Trophoblast cell (in vitro differentiated cells and primary cell): ENCODE measurements at regions not wholly inside any gene's neighbourhood (a gene's known extent, or its start where the extent isn't known, plus 50 kb on each side); places are given as distances from the start of the nearest gene placed in this dataset.

Source experiments
- DNase-seq, 2 donors: peaks; one replicate each; pipeline ENCODE4 v3.0.0-alpha.2; 2016
- H2AFZ ChIP-seq: 2 replicates; pipeline ENCODE4 v1.6.1; 2013; ENCODE audit warnings: low read length, moderate library complexity, mild to moderate bottlenecking; ENCODE audit not compliant: insufficient read depth, poor library complexity
- H2AK5ac ChIP-seq: 2 replicates; pipeline ENCODE4 v1.6.1; 2013; ENCODE audit warnings: mild to moderate bottlenecking, low read length
- H2BK120ac ChIP-seq: 2 replicates; pipeline ENCODE4 v1.6.1; 2013; ENCODE audit warnings: low read length, mild to moderate bottlenecking, moderate library complexity; ENCODE audit not compliant: insufficient read depth, poor library complexity
- H2BK12ac ChIP-seq: 2 replicates; pipeline ENCODE4 v1.6.1; 2013; ENCODE audit warnings: mild to moderate bottlenecking, low read length, moderate library complexity
- H2BK5ac ChIP-seq: 2 replicates; pipeline ENCODE4 v1.6.1; 2013; ENCODE audit warnings: low read length, low read depth, moderate library complexity, mild to moderate bottlenecking; ENCODE audit not compliant: poor library complexity
- H3K14ac ChIP-seq: 2 replicates; pipeline ENCODE4 v1.6.1; 2013; ENCODE audit warnings: mild to moderate bottlenecking, low read length
- H3K18ac ChIP-seq: 2 replicates; pipeline ENCODE4 v1.6.1; 2013; ENCODE audit warnings: mild to moderate bottlenecking, low read length
- H3K23ac ChIP-seq: 2 replicates; pipeline ENCODE4 v1.6.1; 2013; ENCODE audit warnings: low read length
- H3K27ac ChIP-seq: 2 replicates; pipeline ENCODE4 v1.5.1; 2013; ENCODE audit warnings: low read depth, mild to moderate bottlenecking, inconsistent platforms, low read length, moderate library complexity
- H3K27me3 ChIP-seq: 2 replicates; pipeline ENCODE4 v1.6.1; 2013; ENCODE audit warnings: inconsistent platforms, mild to moderate bottlenecking, low read length, moderate library complexity; ENCODE audit not compliant: insufficient read depth
- H3K36me3 ChIP-seq, 2 experiments: 1 replicate in 1 of 2; 2 replicates in 1 of 2; pipeline ENCODE4 v1.6.1; 2013; ENCODE audit warnings: low read length in 2 of 2, mild to moderate bottlenecking in 2 of 2, moderate library complexity in 1 of 2; ENCODE audit not compliant: insufficient read depth in 2 of 2, control insufficient read depth in 1 of 2
- H3K4ac ChIP-seq: 2 replicates; pipeline ENCODE4 v1.6.1; 2013; ENCODE audit warnings: low read depth, mild to moderate bottlenecking, low read length, moderate library complexity
- H3K4me1 ChIP-seq, 2 experiments: 1 replicate in 1 of 2; 2 replicates in 1 of 2; pipeline ENCODE4 v1.6.1; 2013; ENCODE audit warnings: low read length in 2 of 2, mild to moderate bottlenecking in 2 of 2, moderate library complexity in 1 of 2; ENCODE audit not compliant: insufficient read depth in 2 of 2, control insufficient read depth in 1 of 2
- H3K4me2 ChIP-seq: 2 replicates; pipeline ENCODE4 v1.6.1; 2013; ENCODE audit warnings: inconsistent platforms, mild to moderate bottlenecking, low read length, moderate library complexity
- H3K4me3 ChIP-seq: 2 replicates; pipeline ENCODE4 v1.5.1; 2013; ENCODE audit warnings: mild to moderate bottlenecking, low read depth, low read length, inconsistent platforms
- H3K79me1 ChIP-seq: one replicate; pipeline ENCODE4 v1.6.1; 2013; ENCODE audit warnings: low read length
- H3K79me2 ChIP-seq: 2 replicates; pipeline ENCODE4 v1.6.1; 2013; ENCODE audit warnings: low read length, mild to moderate bottlenecking; ENCODE audit not compliant: control insufficient read depth, insufficient read depth, poor library complexity
- H3K9ac ChIP-seq: 2 replicates; pipeline ENCODE4 v1.6.1; 2013; ENCODE audit warnings: mild to moderate bottlenecking, low read length
- H3K9me3 ChIP-seq: 2 replicates; pipeline ENCODE4 v1.6.1; 2013; ENCODE audit warnings: low read depth, mild to moderate bottlenecking, control low read depth, inconsistent platforms, low read length; ENCODE audit not compliant: insufficient read depth
- H4K12ac ChIP-seq: 2 replicates; pipeline ENCODE4 v1.6.1; 2013; ENCODE audit warnings: low read depth, mild to moderate bottlenecking, low read length, moderate library complexity
- H4K8ac ChIP-seq: 2 replicates; pipeline ENCODE4 v1.6.1; 2013; ENCODE audit warnings: low read depth, mild to moderate bottlenecking, low read length, moderate library complexity
- H4K91ac ChIP-seq: one replicate; pipeline ENCODE4 v1.6.1; 2013; ENCODE audit warnings: low read depth, mild to moderate bottlenecking, low read length, moderate library complexity
- WGBS: extraction: QIAGEN DNeasy Blood & Tissue Kit; methylation state at CpG from one replicate; pipeline ENCODE4 v1.1.7; 2013; ENCODE audit warnings: missing lambda C conversion rate; ENCODE audit not compliant: insufficient read length, insufficient coverage; ENCODE audit errors: extremely low coverage; 5-methylcytosine and 5-hydroxymethylcytosine counted together

DNA sequence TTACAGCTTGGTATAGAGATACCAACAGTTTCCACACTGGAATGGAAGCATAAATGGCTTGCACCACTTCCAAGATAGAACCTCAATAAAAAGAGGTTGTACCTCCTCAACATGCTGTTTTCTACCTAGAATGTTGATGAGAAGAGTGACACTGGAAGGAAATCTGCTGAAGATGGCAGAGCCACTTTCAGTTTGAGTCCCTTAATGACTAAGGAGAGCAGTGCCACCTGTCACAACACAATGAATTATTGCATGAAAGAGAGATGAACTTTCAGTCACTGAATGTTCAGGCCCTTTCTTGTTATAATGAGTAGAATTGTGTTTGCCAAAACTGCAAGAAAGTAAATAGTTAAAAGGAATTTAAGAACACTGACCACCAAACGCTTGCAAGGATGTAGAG, 958.5 kb downstream of the DTWD2 start:
- no peak overlapping the region for H2BK120ac ChIP-seq
- H3K18ac ChIP-seq: no peak overlapping the region
- no peak overlapping the region for H2AK5ac ChIP-seq
- H4K91ac ChIP-seq: no peak overlapping the region
- H3K27ac ChIP-seq: no peak overlapping the region
- no peaks in the 10 kb centered on the region for H3K27me3 ChIP-seq
- H3K23ac ChIP-seq: no peak overlapping the region
- DNase-seq: no peak
- H2BK5ac ChIP-seq: no peak overlapping the region
- H2AFZ ChIP-seq: no peak overlapping the region
- no peak overlapping the region for H3K9ac ChIP-seq
- no peaks in the 10 kb centered on the region for H3K4me1 ChIP-seq
- no peaks in the 10 kb centered on the region for H3K36me3 ChIP-seq
- H3K79me2 ChIP-seq: no peaks in the 10 kb centered on the region
- H3K4me3 ChIP-seq: no peak overlapping the region
- H3K4ac ChIP-seq: no peak overlapping the region
- peaks cover 4% of the 10 kb centered on the region for H3K9me3 ChIP-seq
- H2BK12ac ChIP-seq: no peak overlapping the region
- WGBS: no CpG with 5 or more reads among the region's 1 CpG
- no peak overlapping the region for H4K12ac ChIP-seq
- no peak overlapping the region for H4K8ac ChIP-seq
- no peak overlapping the region for H3K14ac ChIP-seq
- H3K4me2 ChIP-seq: no peak overlapping the region
- H3K79me1 ChIP-seq: no peaks in the 10 kb centered on the region

DNA sequence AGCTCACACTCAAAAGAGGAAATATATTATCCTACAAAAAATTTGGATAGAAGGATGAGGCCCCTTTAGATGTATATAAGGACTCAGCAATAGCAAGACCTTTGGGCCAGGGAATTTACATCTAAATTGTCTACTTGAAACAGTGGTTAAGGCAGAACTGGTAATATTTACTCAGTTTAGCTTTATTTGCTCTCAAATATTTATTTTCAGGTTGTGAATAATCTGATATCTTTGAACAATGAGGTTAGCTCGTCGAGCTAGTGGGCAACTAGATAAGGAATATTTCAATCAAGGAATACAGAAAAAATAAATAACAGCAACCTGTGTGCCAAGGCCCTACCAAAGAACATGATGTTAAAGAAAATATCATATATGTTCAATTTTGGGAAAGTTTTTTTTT, 966.3 kb downstream of the DTWD2 start:
- H4K12ac ChIP-seq: no peak overlapping the region
- no peaks in the 10 kb centered on the region for H3K27me3 ChIP-seq
- H3K4ac ChIP-seq: no peak overlapping the region
- no peaks in the 10 kb centered on the region for H3K36me3 ChIP-seq
- H3K23ac ChIP-seq: no peak overlapping the region
- no peak overlapping the region for H2BK120ac ChIP-seq
- no peaks in the 10 kb centered on the region for H3K79me2 ChIP-seq
- no peak overlapping the region for H2AK5ac ChIP-seq
- no peaks in the 10 kb centered on the region for H3K79me1 ChIP-seq
- no peak overlapping the region for H3K27ac ChIP-seq
- H3K4me3 ChIP-seq: no peak overlapping the region
- H2BK5ac ChIP-seq: no peak overlapping the region
- H3K4me1 ChIP-seq: no peaks in the 10 kb centered on the region
- no peak overlapping the region for H3K18ac ChIP-seq
- H3K4me2 ChIP-seq: no peak overlapping the region
- H2AFZ ChIP-seq: no peak overlapping the region
- no CpG with 5 or more reads among the region's 2 CpGs for WGBS
- no peak for DNase-seq
- no peaks in the 10 kb centered on the region for H3K9me3 ChIP-seq
- H2BK12ac ChIP-seq: no peak overlapping the region
- no peak overlapping the region for H3K14ac ChIP-seq
- no peak overlapping the region for H4K8ac ChIP-seq
- no peak overlapping the region for H4K91ac ChIP-seq
- no peak overlapping the region for H3K9ac ChIP-seq

- Histone ChIP-seq H3K9me3 (no peaks in the 10 kb centered on the region), H4K91ac (no peak overlapping the region), H3K79me2 (no peaks in the 10 kb centered on the region), H2BK120ac (no peak overlapping the region), H3K9ac (no peak overlapping the region), H2AK5ac (no peak overlapping the region), H3K23ac (no peak overlapping the region), H3K4me3 (no peak overlapping the region), H2BK12ac (no peak overlapping the region), H3K36me3 (no peaks in the 10 kb centered on the region), H3K18ac (no peak overlapping the region), H2AFZ (no peak overlapping the region), H3K27ac (no peak overlapping the region), H3K4me2 (no peak overlapping the region), H2BK5ac (no peak overlapping the region), H3K4me1 (no peaks in the 10 kb centered on the region), H3K4ac (no peak overlapping the region), H4K8ac (no peak overlapping the region), H3K27me3 (no peaks in the 10 kb centered on the region), H4K12ac (no peak overlapping the region), H3K79me1 (no peaks in the 10 kb centered on the region), H3K14ac (no peak overlapping the region)
- DNase-seq: no peak
- WGBS: 100% methylated on average over 1 of the region's 5 CpGs
Observed at GRCh38 chr5:118017536-118017935, 970.8 kb downstream of the DTWD2 start.

DNA sequence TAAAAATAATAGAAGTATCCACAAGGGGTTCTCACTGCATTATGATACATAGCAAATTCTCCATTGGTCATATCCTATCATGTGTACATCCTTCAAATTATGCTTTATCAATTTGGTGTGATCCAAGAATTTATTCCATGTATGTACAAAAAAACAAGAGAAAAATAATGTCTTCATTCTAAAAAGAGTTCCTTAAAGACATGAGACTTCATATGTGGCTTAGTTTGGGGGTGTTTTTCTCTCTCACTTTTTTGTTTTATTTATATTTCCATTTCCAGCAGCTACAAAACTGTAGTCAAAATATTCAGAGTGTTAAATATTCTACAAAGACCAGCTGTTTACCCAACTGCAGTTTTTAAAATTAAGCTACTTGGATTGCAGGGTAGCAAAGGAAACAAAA, 972.0 kb downstream of the DTWD2 start:
- no peak overlapping the region for H3K18ac ChIP-seq
- no peak overlapping the region for H4K12ac ChIP-seq

More for the DNA sequence above, 972.0 kb downstream of the DTWD2 start:
- Histone ChIP-seq H2BK12ac (no peak overlapping the region), H3K14ac (no peak overlapping the region), H4K91ac (no peak overlapping the region), H3K9me3 (no peaks in the 10 kb centered on the region), H3K4me1 (no peaks in the 10 kb centered on the region), H2BK5ac (no peak overlapping the region), H3K4me2 (no peak overlapping the region), H3K4ac (no peak overlapping the region), H3K27ac (no peak overlapping the region), H3K9ac (no peak overlapping the region), H4K8ac (no peak overlapping the region), H3K23ac (no peak overlapping the region), H2AFZ (no peak overlapping the region), H3K4me3 (no peak overlapping the region), H3K36me3 (no peaks in the 10 kb centered on the region), H3K79me1 (no peaks in the 10 kb centered on the region), H2AK5ac (no peak overlapping the region), H2BK120ac (no peak overlapping the region), H3K79me2 (no peaks in the 10 kb centered on the region), H3K27me3 (no peaks in the 10 kb centered on the region)
- DNase-seq: no peak
